Endothelial cell (in vitro differentiated cells): ENCODE measurements at regions not wholly inside any gene's neighbourhood (a gene's known extent, or its start where the extent isn't known, plus 50 kb on each side); places are given as distances from the start of the nearest gene placed in this dataset.
"Not testable (repeated sequence)": the region's sequence is repeated elsewhere in the genome, so short reads cannot be mapped to it uniquely, and the experiment has no call there.

Experiments
- DNase-seq: peaks from one replicate; pipeline ENCODE4 v3.0.0; 2021; ENCODE audit warnings: low spot score
- H3K27ac Mint-ChIP-seq: one replicate; pipeline ENCODE4 v1.8.0; 2021; ENCODE audit warnings: mixed read lengths, inconsistent platforms; ENCODE audit not compliant: unreplicated experiment
- H3K27me3 Mint-ChIP-seq: one replicate; pipeline ENCODE4 v1.8.0; 2021; ENCODE audit warnings: mild to moderate bottlenecking, moderate library complexity, mixed read lengths, inconsistent platforms; ENCODE audit not compliant: unreplicated experiment
- H3K36me3 Mint-ChIP-seq: one replicate; pipeline ENCODE4 v1.8.0; 2021; ENCODE audit warnings: mild to moderate bottlenecking, low read depth, mixed read lengths, inconsistent platforms; ENCODE audit not compliant: unreplicated experiment
- H3K4me1 Mint-ChIP-seq: one replicate; pipeline ENCODE4 v1.8.0; 2021; ENCODE audit warnings: mild to moderate bottlenecking, mixed read lengths, inconsistent platforms; ENCODE audit not compliant: unreplicated experiment
- H3K4me3 Mint-ChIP-seq: one replicate; pipeline ENCODE4 v1.8.0; 2021; ENCODE audit warnings: mild to moderate bottlenecking, mixed read lengths, inconsistent platforms; ENCODE audit not compliant: unreplicated experiment
- H3K9me3 Mint-ChIP-seq: one replicate; pipeline ENCODE4 v1.8.0; 2021; ENCODE audit warnings: mixed read lengths, inconsistent platforms; ENCODE audit not compliant: unreplicated experiment
- TF ChIP-seq, protein P1 (sequence below): fragments of 200-600 bp; sonication (generic); IDR thresholded peaks from one replicate; pipeline ENCODE4 v1.5.0; 2021; ENCODE audit warnings: antibody characterized with exemption; ENCODE audit not compliant: unreplicated experiment

DNA sequence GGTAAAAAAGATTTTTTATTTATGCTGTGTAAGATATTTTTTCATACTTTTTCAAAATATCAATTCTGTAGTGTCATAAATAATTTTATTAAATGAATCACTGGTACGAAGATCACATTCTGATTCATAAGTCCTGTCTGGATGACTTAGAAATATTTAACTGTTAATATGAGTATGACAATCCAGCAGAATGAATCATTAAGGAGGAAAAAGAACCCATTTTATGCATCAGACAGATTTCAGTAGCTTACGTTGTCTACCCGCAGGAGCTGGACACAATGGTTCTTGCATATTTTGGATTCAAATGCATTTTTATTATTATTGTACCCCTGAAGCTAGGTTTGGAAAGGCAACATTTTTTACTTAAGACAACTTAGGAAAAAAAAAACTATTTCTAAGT, 448.9 kb upstream of the TSPY4 start:
- TF ChIP-seq, protein P1, sequence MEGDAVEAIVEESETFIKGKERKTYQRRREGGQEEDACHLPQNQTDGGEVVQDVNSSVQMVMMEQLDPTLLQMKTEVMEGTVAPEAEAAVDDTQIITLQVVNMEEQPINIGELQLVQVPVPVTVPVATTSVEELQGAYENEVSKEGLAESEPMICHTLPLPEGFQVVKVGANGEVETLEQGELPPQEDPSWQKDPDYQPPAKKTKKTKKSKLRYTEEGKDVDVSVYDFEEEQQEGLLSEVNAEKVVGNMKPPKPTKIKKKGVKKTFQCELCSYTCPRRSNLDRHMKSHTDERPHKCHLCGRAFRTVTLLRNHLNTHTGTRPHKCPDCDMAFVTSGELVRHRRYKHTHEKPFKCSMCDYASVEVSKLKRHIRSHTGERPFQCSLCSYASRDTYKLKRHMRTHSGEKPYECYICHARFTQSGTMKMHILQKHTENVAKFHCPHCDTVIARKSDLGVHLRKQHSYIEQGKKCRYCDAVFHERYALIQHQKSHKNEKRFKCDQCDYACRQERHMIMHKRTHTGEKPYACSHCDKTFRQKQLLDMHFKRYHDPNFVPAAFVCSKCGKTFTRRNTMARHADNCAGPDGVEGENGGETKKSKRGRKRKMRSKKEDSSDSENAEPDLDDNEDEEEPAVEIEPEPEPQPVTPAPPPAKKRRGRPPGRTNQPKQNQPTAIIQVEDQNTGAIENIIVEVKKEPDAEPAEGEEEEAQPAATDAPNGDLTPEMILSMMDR = no peak
- Mint-ChIP-seq H3K4me3 (no peak overlapping the region), H3K36me3 (no peaks in the 10 kb centered on the region), H3K27ac (no peak overlapping the region), H3K27me3 (no peaks in the 10 kb centered on the region), H3K4me1 (no peaks in the 10 kb centered on the region), H3K9me3 (no peaks in the 10 kb centered on the region)
- DNase-seq = no peak

DNA sequence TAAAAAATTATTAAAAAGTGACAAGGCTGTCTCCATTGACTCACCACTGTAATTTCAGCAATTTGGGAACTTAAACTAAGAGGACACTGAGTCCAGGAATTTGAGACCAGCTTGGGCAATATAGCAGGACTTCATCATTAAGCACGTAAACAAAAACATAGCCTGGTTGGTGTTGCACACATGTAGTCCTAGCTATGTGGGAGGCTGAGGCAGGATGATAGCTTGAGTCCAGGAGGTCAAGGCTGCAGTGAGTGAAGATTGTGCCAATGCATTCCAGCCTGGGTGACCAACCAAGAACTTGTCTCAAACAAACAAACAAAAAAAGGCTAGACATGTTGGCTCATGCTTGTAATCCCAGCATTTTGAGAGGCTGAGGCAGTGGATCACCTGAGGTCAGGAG, 439.4 kb upstream of the TSPY4 start:
- no peaks in the 10 kb centered on the region for H3K27me3 Mint-ChIP-seq
- H3K4me1 Mint-ChIP-seq = no peaks in the 10 kb centered on the region
- no peaks in the 10 kb centered on the region for H3K9me3 Mint-ChIP-seq
- TF ChIP-seq, protein P1 = no peak
- no peak overlapping the region for H3K4me3 Mint-ChIP-seq
- no peak for DNase-seq
- H3K36me3 Mint-ChIP-seq = no peaks in the 10 kb centered on the region
- no peak overlapping the region for H3K27ac Mint-ChIP-seq

DNA sequence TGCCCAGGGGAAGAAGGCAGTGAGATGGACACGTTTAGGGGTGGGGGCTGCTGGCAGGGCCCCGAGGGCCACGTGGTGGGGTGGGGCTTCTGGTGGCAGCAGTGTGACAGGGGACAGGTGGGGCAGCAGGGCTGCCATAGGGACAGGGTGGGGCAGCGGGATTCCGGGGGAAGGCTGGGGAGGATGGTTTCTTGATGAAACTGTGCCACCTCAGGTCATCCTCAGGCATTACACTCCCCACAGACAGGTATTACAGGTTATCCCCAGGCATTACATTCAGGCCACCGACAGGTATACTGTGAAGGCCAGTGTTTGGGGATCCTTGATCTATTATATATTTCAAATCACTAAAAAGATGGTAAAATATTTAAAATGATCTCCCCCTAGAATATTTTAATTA, 432.1 kb upstream of the TSPY4 start:
- no peak for DNase-seq
- TF ChIP-seq, protein P1 = no peak
- Mint-ChIP-seq H3K27me3 (no peaks in the 10 kb centered on the region), H3K4me3 (no peak overlapping the region), H3K27ac (no peak overlapping the region), H3K4me1 (no peaks in the 10 kb centered on the region), H3K9me3 (no peaks in the 10 kb centered on the region), H3K36me3 (peaks cover 5% of the 10 kb centered on the region)

DNA sequence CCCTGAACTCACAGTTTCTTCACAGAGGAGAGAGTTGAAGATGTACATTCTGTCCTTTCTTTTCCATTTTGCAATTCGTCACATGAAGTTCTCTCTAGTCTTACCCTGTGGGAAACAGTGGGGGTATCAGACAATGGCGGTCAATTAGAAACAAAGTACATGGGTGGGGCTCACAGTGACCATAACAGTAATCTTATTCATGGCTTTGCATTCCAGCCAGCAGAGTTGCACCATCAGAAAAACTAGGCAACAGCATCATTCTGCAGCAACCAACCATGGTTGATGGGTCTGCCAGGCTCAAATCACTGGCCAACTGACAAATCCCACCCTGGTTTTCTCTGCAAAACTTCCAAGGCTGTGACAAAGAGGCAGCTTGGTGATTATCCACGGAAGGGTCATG, 414.7 kb upstream of the TSPY4 start:
- not testable (repeated sequence) for H3K4me1 Mint-ChIP-seq, H3K4me3 Mint-ChIP-seq, DNase-seq, H3K27me3 Mint-ChIP-seq, H3K36me3 Mint-ChIP-seq, H3K9me3 Mint-ChIP-seq, H3K27ac Mint-ChIP-seq
